22Rv1 (cell line): ENCODE measurements at regions not wholly inside any gene's neighbourhood (a gene's known extent, or its start where the extent isn't known, plus 50 kb on each side); places are given as distances from the start of the nearest gene placed in this dataset.

ENCODE experiments used
- H3K27ac ChIP-seq: fragments of 450-650 bp; 2 replicates; pipeline ENCODE4 v1.5.1; 2017
- CTCF ChIP-seq: fragments of 450-650 bp; IDR thresholded peaks from 2 replicates; pipeline ENCODE4 v1.5.1; 2017; ENCODE audit warnings: mild to moderate bottlenecking
- ZFX ChIP-seq: fragments of 450-650 bp; IDR thresholded peaks from 2 replicates; pipeline ENCODE4 v1.6.1; 2017; ENCODE audit warnings: antibody characterized with exemption, borderline replicate concordance

GRCh38 chr4:45385306-45385705 is 659.0 kb upstream of the GNPDA2 start:
- no peak for TF ChIP-seq CTCF
- no peak for TF ChIP-seq ZFX
- H3K27ac ChIP-seq: no peak overlapping the region

- TF ChIP-seq ZFX (no peak), CTCF (no peak)
- no peak overlapping the region for H3K27ac ChIP-seq
These were observed 644.1 kb upstream of the GNPDA2 start for GRCh38 chr4:45370408-45370807.

- TF ChIP-seq CTCF (no peak), ZFX (no peak)
- H3K27ac ChIP-seq: no peak overlapping the region
These were observed 642.5 kb upstream of the GNPDA2 start for GRCh38 chr4:45368832-45369231.

- H3K27ac ChIP-seq: no peak overlapping the region
- TF ChIP-seq CTCF (no peak), ZFX (no peak)
These were observed 637.6 kb upstream of the GNPDA2 start for GRCh38 chr4:45363931-45364330.

GRCh38 chr4:45358573-45359506 is 632.5 kb upstream of the GNPDA2 start:
- TF ChIP-seq ZFX (no peak), CTCF (no peak)

GRCh38 chr4:45353161-45353560 is 626.8 kb upstream of the GNPDA2 start:
- H3K27ac ChIP-seq: no peak overlapping the region
- no peak for TF ChIP-seq ZFX
- no peak for TF ChIP-seq CTCF

More at GRCh38 chr4:45358573-45359506, 632.5 kb upstream of the GNPDA2 start:
- H3K27ac ChIP-seq: no peak overlapping the region

GRCh38 chr4:45350438-45350837 is 624.1 kb upstream of the GNPDA2 start:
- no peak for TF ChIP-seq CTCF
- TF ChIP-seq ZFX: no peak
- H3K27ac ChIP-seq: no peak overlapping the region
